Retina (tissue), 1 donor: ENCODE measurements at regions not wholly inside any gene's neighbourhood (a gene's known extent, or its start where the extent isn't known, plus 50 kb on each side); places are given as distances from the start of the nearest gene placed in this dataset.

ENCODE experiments used
- DNase-seq: peaks from one replicate; pipeline ENCODE4 v3.0.0-alpha.2; 2016

- DNase-seq = no peak
These were observed 383.0 kb downstream of the PMP22 start for GRCh38 chr17:14882131-14882530.

GRCh38 chr17:14875557-14876412 is 389.3 kb downstream of the PMP22 start:
- no peak for DNase-seq

GRCh38 chr17:14873996-14874395 is 391.1 kb downstream of the PMP22 start:
- no peak for DNase-seq

DNA sequence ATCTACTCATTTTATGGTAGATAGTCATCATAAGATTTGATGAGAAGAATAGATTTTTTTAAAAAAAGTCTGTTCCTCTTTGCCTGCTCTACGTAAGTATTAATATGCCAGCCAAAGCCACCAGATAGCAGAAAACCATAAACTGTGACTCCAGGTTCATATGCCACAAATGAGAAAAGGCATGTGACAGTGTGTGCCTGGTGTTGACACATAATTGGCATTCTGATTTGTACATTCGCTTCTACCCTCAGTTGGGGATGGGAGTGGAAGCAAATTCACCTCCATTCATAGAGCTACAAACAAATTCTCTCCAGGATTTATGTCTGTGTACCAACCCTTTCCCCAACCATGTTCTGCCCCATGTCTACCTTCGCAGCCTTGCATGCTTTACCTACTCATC is 391.6 kb downstream of the PMP22 start:
- no peak for DNase-seq

GRCh38 chr17:14871921-14872320 is 393.2 kb downstream of the PMP22 start:
- no peak for DNase-seq

DNA sequence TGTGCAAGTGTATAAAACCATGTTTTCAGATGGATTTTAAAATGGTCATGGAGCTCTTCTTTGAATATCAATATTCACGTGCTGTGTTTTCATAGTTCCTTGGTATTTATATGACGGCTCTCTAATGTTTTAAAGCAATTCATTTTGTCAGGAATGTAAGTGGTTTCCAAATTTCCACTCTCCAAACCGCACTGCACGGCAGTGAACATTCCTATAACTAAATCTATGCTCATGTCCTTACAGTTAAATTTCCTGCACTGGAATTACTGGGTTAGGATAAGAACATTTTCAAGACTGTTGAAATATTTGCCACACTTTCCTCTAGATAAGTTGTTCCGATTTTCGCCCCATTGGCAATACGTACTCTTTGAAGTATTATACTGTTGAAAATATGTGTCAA is 398.9 kb downstream of the PMP22 start:
- DNase-seq = no peak

GRCh38 chr17:14864127-14864526 is 401.0 kb downstream of the PMP22 start:
- no peak for DNase-seq

DNA sequence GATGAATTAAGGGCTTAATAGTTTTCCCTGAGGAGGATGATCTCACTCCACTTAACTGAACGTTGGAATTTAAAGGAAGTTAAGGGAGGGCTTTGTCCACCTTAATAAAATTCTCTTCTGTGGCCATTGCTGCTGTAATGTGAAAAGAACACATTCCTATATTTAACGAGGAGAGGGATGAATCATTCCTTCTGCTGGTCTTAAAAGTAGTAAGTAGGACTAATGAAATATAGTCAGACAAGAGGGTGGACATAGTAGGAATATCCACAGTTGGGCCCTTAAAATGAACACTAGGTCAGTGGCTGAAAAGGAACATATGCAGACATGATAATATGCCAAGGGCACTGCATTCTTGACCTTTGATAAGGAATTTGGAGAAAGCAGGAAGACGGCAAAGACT is 405.6 kb downstream of the PMP22 start:
- no peak for DNase-seq

DNA sequence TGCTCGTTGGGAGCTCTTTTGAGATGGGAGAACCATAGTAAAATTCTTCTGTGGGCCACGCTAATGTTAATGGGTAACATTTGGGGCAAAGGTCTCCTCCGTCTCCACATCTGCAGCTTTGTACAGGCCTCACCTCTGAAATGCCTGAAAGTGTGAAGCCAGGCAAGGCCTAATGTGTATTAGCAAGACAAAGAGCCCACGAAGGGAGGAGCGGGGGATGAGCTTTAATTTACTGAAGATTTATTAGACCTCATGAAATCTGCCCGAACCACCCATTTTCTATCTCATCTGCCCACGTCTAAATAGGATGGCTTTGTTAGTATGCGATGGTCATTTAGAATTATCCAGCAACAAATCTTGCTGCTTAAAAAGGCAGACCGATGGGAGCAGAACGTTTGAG is 408.9 kb downstream of the PMP22 start:
- DNase-seq = peak; percentile 27

DNA sequence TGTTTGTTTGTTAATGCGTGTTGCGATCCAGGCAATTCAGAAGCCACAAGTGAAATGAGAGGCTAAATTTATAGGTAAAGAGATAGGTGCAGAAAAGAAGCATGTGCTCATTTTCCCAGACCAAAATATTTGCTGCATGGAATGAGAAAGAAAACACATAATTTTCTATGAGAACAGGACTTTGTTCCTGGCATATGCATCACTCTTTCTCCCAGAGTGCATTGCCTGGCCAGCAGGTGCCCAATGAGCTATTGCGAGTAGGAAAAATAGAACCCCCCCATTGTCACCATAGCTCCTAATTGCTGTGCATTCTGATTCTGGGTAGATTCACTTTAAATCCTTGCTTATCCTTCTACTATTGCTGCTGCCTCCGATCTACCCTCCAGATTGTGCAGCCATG is 410.4 kb downstream of the PMP22 start:
- no peak for DNase-seq

DNA sequence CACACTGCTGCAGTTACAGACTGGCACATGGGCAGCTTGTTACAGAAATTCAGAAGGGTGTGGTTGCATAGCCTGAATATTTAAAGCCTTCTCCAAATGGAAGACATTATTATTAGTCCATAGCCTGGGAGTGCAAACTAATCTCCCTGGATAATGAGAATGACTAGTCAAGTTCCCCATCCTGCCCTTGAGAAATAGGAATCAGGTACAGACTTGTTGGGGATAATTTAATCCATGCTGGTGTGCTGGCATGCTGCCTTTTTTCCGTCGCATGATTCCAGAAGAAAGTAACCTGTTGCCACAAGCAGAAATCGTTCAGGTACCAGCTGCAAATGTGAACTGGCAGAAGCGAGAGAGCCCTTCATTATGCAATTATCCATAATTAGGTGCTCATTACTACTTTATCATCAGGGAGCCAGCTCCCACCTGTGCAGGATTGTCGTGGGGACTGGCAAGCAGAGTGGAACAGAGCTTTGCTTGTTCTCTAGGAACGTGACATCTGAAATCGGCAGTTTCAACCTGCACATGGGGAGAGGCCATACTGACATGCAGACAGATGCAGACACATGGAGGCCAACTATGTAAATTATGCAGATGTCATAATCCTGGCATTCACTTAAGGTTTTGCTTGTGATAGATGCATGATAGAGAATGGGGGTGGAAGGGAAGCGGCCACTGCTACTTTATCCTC is 419.4 kb downstream of the PMP22 start:
- DNase-seq = no peak

GRCh38 chr17:14843086-14843795 is 421.9 kb downstream of the PMP22 start:
- DNase-seq = no peak

DNA sequence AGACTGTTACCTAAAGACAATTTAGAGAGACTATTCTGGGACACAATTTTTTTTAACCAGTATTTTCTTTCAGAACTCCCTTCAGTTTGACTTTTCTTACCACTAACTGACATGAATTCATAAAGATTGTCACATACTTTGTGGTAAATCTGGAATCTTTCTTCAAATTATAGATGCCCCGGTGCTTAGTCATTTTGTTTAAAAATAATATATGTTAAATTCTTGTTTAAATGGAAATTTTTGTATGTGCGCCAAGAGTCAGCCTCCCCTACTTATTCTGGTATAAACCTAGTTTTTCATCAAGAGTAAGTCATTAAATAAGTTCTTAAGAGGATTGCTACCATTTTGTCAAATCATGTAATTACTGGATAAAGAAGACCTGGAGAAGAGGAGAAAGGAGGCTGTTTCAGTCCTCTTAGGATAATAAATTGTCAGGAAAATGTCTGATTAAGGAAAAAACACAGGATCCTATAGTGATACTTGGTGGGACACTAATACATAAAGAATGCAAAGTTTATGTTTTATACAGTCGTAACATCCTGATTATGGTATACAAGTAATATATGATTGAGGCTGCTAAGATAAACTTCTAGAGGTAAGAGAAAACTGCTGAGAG is 424.4 kb downstream of the PMP22 start:
- DNase-seq = no peak

GRCh38 chr17:14838567-14838966 is 426.6 kb downstream of the PMP22 start:
- DNase-seq = no peak

DNA sequence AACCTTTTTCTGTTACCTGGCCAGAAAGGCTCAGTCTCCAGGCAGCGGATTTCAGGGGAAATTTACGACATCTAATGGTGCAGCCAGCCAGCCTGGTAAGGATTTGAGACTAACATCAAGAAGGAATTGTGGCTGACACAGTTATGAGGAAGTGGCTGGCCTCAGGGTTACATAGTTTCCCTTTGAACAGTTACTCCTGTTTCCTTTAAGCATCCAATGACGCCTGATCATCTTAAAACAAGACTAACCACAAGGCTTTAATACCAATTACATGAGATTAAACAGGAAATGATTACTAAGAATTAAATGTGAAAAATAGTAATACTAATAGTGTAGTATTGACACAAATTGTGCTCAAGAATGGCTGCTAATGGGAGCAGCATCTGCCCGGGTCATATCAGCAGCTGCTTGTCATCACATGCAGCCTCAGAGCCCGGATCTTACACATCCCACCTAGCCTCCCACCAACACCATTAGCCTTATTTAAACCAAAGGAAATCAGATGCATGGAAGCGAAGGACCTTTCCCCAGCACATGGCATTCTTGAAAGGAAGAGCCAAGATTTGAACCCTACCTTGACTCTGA is 431.8 kb downstream of the PMP22 start:
- DNase-seq = no peak

DNA sequence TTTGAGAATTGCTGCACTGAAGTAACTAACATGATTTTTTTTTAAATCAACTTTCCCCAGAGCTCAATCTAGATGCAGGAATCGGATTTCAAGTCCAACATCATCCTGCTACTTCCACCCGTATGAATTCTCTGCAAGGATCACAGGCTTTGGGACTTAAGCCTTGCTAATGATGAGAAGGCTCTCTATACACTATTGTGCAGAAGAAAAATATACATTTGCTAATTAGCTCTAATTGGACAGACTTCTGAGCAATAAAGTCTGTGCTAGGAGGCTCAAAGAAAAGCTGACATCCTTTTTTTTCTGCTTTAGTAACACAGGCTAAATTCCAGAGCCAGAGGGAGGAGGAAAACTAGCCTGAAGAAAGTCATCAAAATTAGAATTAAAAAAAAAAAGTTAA is 433.6 kb downstream of the PMP22 start:
- DNase-seq = no peak

GRCh38 chr17:14827396-14827919 is 437.7 kb downstream of the PMP22 start:
- DNase-seq = no peak

GRCh38 chr17:14826358-14826757 is 438.8 kb downstream of the PMP22 start:
- DNase-seq = peak; percentile 45

- no peak for DNase-seq
These were observed 446.7 kb downstream of the PMP22 start for GRCh38 chr17:14818469-14818868.

GRCh38 chr17:14815079-14815478 is 450.0 kb downstream of the PMP22 start:
- DNase-seq = no peak

DNA sequence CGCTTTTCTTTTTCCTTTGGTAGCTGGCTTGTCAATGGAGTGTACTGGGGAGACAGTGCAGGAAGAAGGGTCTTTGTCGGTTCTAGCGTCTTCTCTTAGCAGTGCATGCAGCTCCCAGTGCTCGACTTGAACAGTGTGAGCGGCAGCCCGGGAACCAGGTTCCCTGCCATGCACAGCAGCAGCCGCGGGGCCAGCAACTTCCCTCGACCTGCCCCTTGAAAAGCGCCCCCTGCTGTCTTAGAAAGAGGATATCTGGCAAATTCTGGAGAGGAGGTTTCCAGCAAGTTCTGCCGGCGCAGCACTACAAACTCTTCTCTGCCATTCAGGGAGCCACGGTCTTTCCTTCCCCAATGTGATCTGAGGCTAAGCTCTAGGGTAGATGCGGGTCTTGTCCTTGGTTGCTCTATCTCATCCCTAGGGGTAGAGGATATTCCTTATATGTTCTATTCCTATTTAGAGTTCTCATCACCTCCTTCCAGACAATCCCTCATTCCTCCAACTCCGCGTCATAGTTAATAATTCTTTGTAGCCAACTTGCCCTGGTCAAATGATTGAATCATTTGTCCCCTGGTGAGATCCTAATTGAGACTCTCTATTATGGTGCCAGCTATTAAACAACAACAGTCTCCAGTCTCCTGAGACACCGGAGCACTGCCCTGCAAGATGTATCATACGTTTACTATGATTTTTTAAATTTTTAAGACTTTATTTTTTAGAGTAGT is 451.3 kb downstream of the PMP22 start:
- DNase-seq = no peak

GRCh38 chr17:14808425-14808824 is 456.7 kb downstream of the PMP22 start:
- no peak for DNase-seq
